PC-3 (cell line): ENCODE measurements at regions not wholly inside any gene's neighbourhood (a gene's known extent, or its start where the extent isn't known, plus 50 kb on each side); places are given as distances from the start of the nearest gene placed in this dataset.

ENCODE experiments used
- ATAC-seq: fragments of 200-7000 bp; cut with Tn5 transposase; 2 replicates; pipeline ENCODE4 v1.9.1; 2020; ENCODE audit warnings: mild to moderate bottlenecking, moderate library complexity
- BruUV-seq: library from RNA; stranded (reverse); fragments of 400-500 nt; replicated peaks from 2 replicates; lab custom pipeline; 2021; lab: Mats Ljungman, UMichigan
- CTCF ChIA-PET: fragments of 300-600 bp; sonication (Branson Sonifier 250); formaldehyde crosslinking; loops from one replicate; lab custom pipeline; 2022; ENCODE audit warnings: antibody characterized with exemption; lab: Charles Lee
- POLR2A ChIA-PET: fragments of 300-600 bp; sonication (Branson Sonifier 250); formaldehyde crosslinking; loops from one replicate; lab custom pipeline; 2022; ENCODE audit warnings: antibody characterized with exemption; ENCODE audit not compliant: unreplicated experiment; lab: Charles Lee
- DNase-seq: peaks from one replicate; pipeline ENCODE4 v3.0.0-alpha.2; 2015
- H2AFZ ChIP-seq: fragments of 300-600 bp; sonication (generic); 2 replicates; pipeline ENCODE4 v1.6.0; 2016; ENCODE audit warnings: antibody characterized with exemption, low read length
- H3F3A ChIP-seq: fragments of 300-600 bp; sonication (generic); one replicate; pipeline ENCODE4 v1.6.0; 2017; ENCODE audit warnings: antibody characterized with exemption, low read length, control low read depth, mild to moderate bottlenecking; ENCODE audit not compliant: unreplicated experiment
- H3K27ac ChIP-seq: fragments of 300-600 bp; sonication (generic); 2 replicates; pipeline ENCODE4 v1.5.1; 2016; ENCODE audit warnings: mild to moderate bottlenecking, low read length
- H3K27me3 ChIP-seq: fragments of 300-600 bp; sonication (generic); 2 replicates; pipeline ENCODE4 v1.6.1; 2016; ENCODE audit warnings: low read length, mixed read lengths
- H3K36me3 ChIP-seq: fragments of 300-600 bp; sonication (generic); 2 replicates; pipeline ENCODE4 v1.6.1; 2016; ENCODE audit warnings: low read depth, mixed run types, low read length, mixed read lengths
- H3K4me1 ChIP-seq: fragments of 300-600 bp; sonication (generic); 2 replicates; pipeline ENCODE4 v1.5.1; 2016; ENCODE audit warnings: low read length; ENCODE audit not compliant: insufficient read depth
- H3K4me2 ChIP-seq: fragments of 300-600 bp; sonication (generic); 2 replicates; pipeline ENCODE4 v1.6.0; 2016; ENCODE audit warnings: low read length
- H3K4me3 ChIP-seq: fragments of 300-600 bp; sonication (generic); 2 replicates; pipeline ENCODE4 v1.5.1; 2016; ENCODE audit warnings: mild to moderate bottlenecking, low read length, mixed read lengths
- H3K79me2 ChIP-seq: fragments of 300-600 bp; sonication (generic); 2 replicates; pipeline ENCODE4 v1.6.1; 2017; ENCODE audit warnings: low read length, mixed read lengths
- H3K9ac ChIP-seq: fragments of 300-600 bp; sonication (generic); 2 replicates; pipeline ENCODE4 v1.6.0; 2016; ENCODE audit warnings: mild to moderate bottlenecking, low read length
- H3K9me2 ChIP-seq: fragments of 300-600 bp; sonication (generic); replicated peaks from 2 replicates; pipeline ENCODE4 v1.6.1; 2016; ENCODE audit warnings: mixed run types, low read length, mixed read lengths
- H3K9me3 ChIP-seq: fragments of 300-600 bp; sonication (generic); 2 replicates; pipeline ENCODE4 v1.6.1; 2016; ENCODE audit warnings: low read length, mixed read lengths
- H4K20me1 ChIP-seq: fragments of 300-600 bp; sonication (generic); 2 replicates; pipeline ENCODE4 v1.6.1; 2016; ENCODE audit warnings: low read length, mixed read lengths
- EZH2 ChIP-seq: fragments of 300-600 bp; sonication (generic); IDR thresholded peaks from one replicate; pipeline ENCODE4 v1.6.1; 2017; ENCODE audit warnings: antibody characterized with exemption, mild to moderate bottlenecking, low read length; ENCODE audit not compliant: unreplicated experiment
- EZH2phosphoT487 ChIP-seq: fragments of 300-600 bp; sonication (generic); IDR thresholded peaks from 2 replicates; pipeline ENCODE4 v1.6.1; 2018; ENCODE audit warnings: mild to moderate bottlenecking, antibody characterized with exemption, low read length, borderline replicate concordance
- intact Hi-C: fragments of 100-400 bp; cut with micrococcal nuclease; formaldehyde crosslinking; loops from 2 replicates; pipeline ENCODE4 v1.9.0; 2023
- TF ChIP-seq, protein P1 (sequence below): fragments of 300-600 bp; sonication (generic); conservative IDR thresholded peaks from 2 replicates; pipeline ENCODE4 v1.5.1; 2017; ENCODE audit warnings: antibody characterized with exemption, low read depth, mild to moderate bottlenecking, low read length

DNA sequence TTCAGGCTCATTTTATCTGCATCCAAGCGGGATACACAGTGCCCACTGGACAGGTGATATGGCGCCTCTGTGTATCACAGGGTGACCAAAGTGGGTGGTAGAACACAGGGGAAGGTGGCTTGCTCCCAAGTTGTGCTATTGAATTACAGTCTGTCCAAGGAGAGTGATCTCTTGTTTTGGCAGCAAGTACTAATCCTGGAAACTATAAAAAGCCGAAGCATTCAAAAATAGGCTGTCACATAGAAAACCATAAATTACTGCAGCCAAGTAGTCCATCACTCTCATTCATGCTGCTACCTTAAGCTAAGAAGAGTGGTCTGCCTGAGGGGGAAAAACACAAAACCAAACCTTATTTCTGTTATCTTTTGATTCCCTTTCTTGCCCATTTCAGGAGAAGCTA lies 237.1 kb upstream of the POU3F3 start:
- H3K4me1 ChIP-seq: no peaks in the 10 kb centered on the region
- ChIA-PET CTCF (no interaction called here), POLR2A (no interaction called here)
- H3F3A ChIP-seq: no peaks in the 10 kb centered on the region
- no peak overlapping the region for H2AFZ ChIP-seq
- no peak overlapping the region for H3K27ac ChIP-seq
- no peaks in the 10 kb centered on the region for H3K27me3 ChIP-seq
- H3K9ac ChIP-seq: no peak overlapping the region
- H3K9me3 ChIP-seq: no peaks in the 10 kb centered on the region
- BruUV-seq: no TSS peak
- TF ChIP-seq EZH2phosphoT487: no peak
- TF ChIP-seq EZH2: no peak
- TF ChIP-seq, protein P1, sequence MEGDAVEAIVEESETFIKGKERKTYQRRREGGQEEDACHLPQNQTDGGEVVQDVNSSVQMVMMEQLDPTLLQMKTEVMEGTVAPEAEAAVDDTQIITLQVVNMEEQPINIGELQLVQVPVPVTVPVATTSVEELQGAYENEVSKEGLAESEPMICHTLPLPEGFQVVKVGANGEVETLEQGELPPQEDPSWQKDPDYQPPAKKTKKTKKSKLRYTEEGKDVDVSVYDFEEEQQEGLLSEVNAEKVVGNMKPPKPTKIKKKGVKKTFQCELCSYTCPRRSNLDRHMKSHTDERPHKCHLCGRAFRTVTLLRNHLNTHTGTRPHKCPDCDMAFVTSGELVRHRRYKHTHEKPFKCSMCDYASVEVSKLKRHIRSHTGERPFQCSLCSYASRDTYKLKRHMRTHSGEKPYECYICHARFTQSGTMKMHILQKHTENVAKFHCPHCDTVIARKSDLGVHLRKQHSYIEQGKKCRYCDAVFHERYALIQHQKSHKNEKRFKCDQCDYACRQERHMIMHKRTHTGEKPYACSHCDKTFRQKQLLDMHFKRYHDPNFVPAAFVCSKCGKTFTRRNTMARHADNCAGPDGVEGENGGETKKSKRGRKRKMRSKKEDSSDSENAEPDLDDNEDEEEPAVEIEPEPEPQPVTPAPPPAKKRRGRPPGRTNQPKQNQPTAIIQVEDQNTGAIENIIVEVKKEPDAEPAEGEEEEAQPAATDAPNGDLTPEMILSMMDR: no peak
- H3K4me2 ChIP-seq: no peak overlapping the region
- no peaks in the 10 kb centered on the region for H3K36me3 ChIP-seq
- H3K79me2 ChIP-seq: no peaks in the 10 kb centered on the region
- H3K4me3 ChIP-seq: no peak overlapping the region
- intact Hi-C loops: no loop called here
- no peaks in the 10 kb centered on the region for H3K9me2 ChIP-seq
- no peak for ATAC-seq
- DNase-seq: no peak
- H4K20me1 ChIP-seq: no peaks in the 10 kb centered on the region

GRCh38 chr2:104620801-104621200 lies 233.1 kb upstream of the POU3F3 start:
- Histone ChIP-seq H3K36me3 (no peaks in the 10 kb centered on the region), H3K27me3 (no peaks in the 10 kb centered on the region)

GRCh38 chr2:104635608-104636007 lies 218.3 kb upstream of the POU3F3 start:
- peaks cover 27% of the 10 kb centered on the region for H3K27me3 ChIP-seq
- no peaks in the 10 kb centered on the region for H4K20me1 ChIP-seq
- H3K79me2 ChIP-seq: no peaks in the 10 kb centered on the region
- no peak overlapping the region for H3K4me2 ChIP-seq
- no peaks in the 10 kb centered on the region for H3K4me1 ChIP-seq
- BruUV-seq: no TSS peak
- TF ChIP-seq EZH2: no peak
- TF ChIP-seq, protein P1: no peak
- no peak for TF ChIP-seq EZH2phosphoT487
- ChIA-PET POLR2A (no interaction called here), CTCF (no interaction called here)
- intact Hi-C loops: no loop called here
- no peaks in the 10 kb centered on the region for H3K9me2 ChIP-seq
- no peak overlapping the region for H3K27ac ChIP-seq
- H3K36me3 ChIP-seq: no peaks in the 10 kb centered on the region
- H3K9ac ChIP-seq: no peak overlapping the region
- no peaks in the 10 kb centered on the region for H3K9me3 ChIP-seq
- no peaks in the 10 kb centered on the region for H3F3A ChIP-seq
- no peak overlapping the region for H2AFZ ChIP-seq
- DNase-seq (no peak), ATAC-seq (no peak)
- H3K4me3 ChIP-seq: no peak overlapping the region

More at GRCh38 chr2:104620801-104621200, 233.1 kb upstream of the POU3F3 start:
- H3K4me1 ChIP-seq: no peaks in the 10 kb centered on the region
- no peaks in the 10 kb centered on the region for H3K79me2 ChIP-seq
- DNase-seq (no peak), ATAC-seq (no peak)
- no peak overlapping the region for H2AFZ ChIP-seq
- intact Hi-C loops: no loop called here
- no peak overlapping the region for H3K27ac ChIP-seq
- no peaks in the 10 kb centered on the region for H3K9me2 ChIP-seq
- POLR2A ChIA-PET: no interaction called here
- no peaks in the 10 kb centered on the region for H3K9me3 ChIP-seq
- no peaks in the 10 kb centered on the region for H4K20me1 ChIP-seq
- TF ChIP-seq, protein P1: no peak
- TF ChIP-seq EZH2phosphoT487 (no peak), EZH2 (no peak)
- CTCF ChIA-PET: no interaction called here
- no peaks in the 10 kb centered on the region for H3F3A ChIP-seq
- H3K4me2 ChIP-seq: no peak overlapping the region
- no peak overlapping the region for H3K4me3 ChIP-seq
- H3K9ac ChIP-seq: no peak overlapping the region
- no TSS peak for BruUV-seq
